ENCODE measurements at regions not wholly inside any gene's neighbourhood (a gene's known extent, or its start where the extent isn't known, plus 50 kb on each side); places are given as distances from the start of the nearest gene placed in this dataset.
A peak's percentile ranks its signal among the peaks of the same experiment; 100 is the strongest.

GRCh38 chr20:6705926-6706548 is 61.4 kb upstream of the BMP2 start:
- no peak for TF ChIP-seq POLR2AphosphoS5 (IDR thresholded peaks at IDR 0.05; ENCODE audit: low read depth)
- no peak for TF ChIP-seq CTCF (IDR thresholded peaks at IDR 0.05; ENCODE audit: insufficient read depth, low read length)
- TF ChIP-seq, protein P1, sequence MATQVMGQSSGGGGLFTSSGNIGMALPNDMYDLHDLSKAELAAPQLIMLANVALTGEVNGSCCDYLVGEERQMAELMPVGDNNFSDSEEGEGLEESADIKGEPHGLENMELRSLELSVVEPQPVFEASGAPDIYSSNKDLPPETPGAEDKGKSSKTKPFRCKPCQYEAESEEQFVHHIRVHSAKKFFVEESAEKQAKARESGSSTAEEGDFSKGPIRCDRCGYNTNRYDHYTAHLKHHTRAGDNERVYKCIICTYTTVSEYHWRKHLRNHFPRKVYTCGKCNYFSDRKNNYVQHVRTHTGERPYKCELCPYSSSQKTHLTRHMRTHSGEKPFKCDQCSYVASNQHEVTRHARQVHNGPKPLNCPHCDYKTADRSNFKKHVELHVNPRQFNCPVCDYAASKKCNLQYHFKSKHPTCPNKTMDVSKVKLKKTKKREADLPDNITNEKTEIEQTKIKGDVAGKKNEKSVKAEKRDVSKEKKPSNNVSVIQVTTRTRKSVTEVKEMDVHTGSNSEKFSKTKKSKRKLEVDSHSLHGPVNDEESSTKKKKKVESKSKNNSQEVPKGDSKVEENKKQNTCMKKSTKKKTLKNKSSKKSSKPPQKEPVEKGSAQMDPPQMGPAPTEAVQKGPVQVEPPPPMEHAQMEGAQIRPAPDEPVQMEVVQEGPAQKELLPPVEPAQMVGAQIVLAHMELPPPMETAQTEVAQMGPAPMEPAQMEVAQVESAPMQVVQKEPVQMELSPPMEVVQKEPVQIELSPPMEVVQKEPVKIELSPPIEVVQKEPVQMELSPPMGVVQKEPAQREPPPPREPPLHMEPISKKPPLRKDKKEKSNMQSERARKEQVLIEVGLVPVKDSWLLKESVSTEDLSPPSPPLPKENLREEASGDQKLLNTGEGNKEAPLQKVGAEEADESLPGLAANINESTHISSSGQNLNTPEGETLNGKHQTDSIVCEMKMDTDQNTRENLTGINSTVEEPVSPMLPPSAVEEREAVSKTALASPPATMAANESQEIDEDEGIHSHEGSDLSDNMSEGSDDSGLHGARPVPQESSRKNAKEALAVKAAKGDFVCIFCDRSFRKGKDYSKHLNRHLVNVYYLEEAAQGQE (IDR thresholded peaks at IDR 0.05; ENCODE audit: insufficient replicate concordance, low read depth) = no peak
- TF ChIP-seq GABPA (IDR thresholded peaks at IDR 0.05; ENCODE audit: low read depth) = no peak
- no peak for TF ChIP-seq SPI1 (IDR thresholded peaks at IDR 0.05; ENCODE audit: borderline replicate concordance, low read depth)
- Histone ChIP-seq H3K27me3 (ENCODE audit: insufficient read depth, poor library complexity, severe bottlenecking) (no peaks in the 10 kb centered on the region), H3K4me3 (replicated peaks; ENCODE audit: insufficient read depth, low read length) (no peak overlapping the region), H3K27ac (replicated peaks) (no peak overlapping the region)
- no peak for DNase-seq (ENCODE audit: low read depth in 1 of 2, low spot score in 1 of 2)

GRCh38 chr20:6705106-6705766 is 62.2 kb upstream of the BMP2 start:
- DNase-seq (ENCODE audit: low read depth in 1 of 2, low spot score in 1 of 2) = peak in 1 of 2 experiments; percentile 4
- no peak overlapping the region for H3K27ac ChIP-seq (replicated peaks)
- no peak for TF ChIP-seq POLR2AphosphoS5 (IDR thresholded peaks at IDR 0.05; ENCODE audit: low read depth)
- no peak for TF ChIP-seq CTCF (IDR thresholded peaks at IDR 0.05; ENCODE audit: insufficient read depth, low read length)
- TF ChIP-seq GABPA (IDR thresholded peaks at IDR 0.05; ENCODE audit: low read depth) = no peak
- TF ChIP-seq, protein P1 (IDR thresholded peaks at IDR 0.05; ENCODE audit: insufficient replicate concordance, low read depth) = no peak
- no peak for TF ChIP-seq SPI1 (IDR thresholded peaks at IDR 0.05; ENCODE audit: borderline replicate concordance, low read depth)

GRCh38 chr20:6704132-6704861 is 63.2 kb upstream of the BMP2 start:
- Histone ChIP-seq H3K27ac (replicated peaks) (no peak overlapping the region), H3K27me3 (ENCODE audit: insufficient read depth, poor library complexity, severe bottlenecking) (no peaks in the 10 kb centered on the region), H3K4me3 (replicated peaks; ENCODE audit: insufficient read depth, low read length) (no peak overlapping the region)
- DNase-seq (ENCODE audit: low read depth in 1 of 2, low spot score in 1 of 2) = no peak
- no peak for TF ChIP-seq CTCF (IDR thresholded peaks at IDR 0.05; ENCODE audit: insufficient read depth, low read length)
- TF ChIP-seq, protein P1 (IDR thresholded peaks at IDR 0.05; ENCODE audit: insufficient replicate concordance, low read depth) = no peak
- TF ChIP-seq POLR2AphosphoS5 (IDR thresholded peaks at IDR 0.05; ENCODE audit: low read depth) = no peak
- TF ChIP-seq GABPA (IDR thresholded peaks at IDR 0.05; ENCODE audit: low read depth) = no peak
- TF ChIP-seq SPI1 (IDR thresholded peaks at IDR 0.05; ENCODE audit: borderline replicate concordance, low read depth) = no peak

More at GRCh38 chr20:6705106-6705766, 62.2 kb upstream of the BMP2 start:
- H3K27me3 ChIP-seq (ENCODE audit: insufficient read depth, poor library complexity, severe bottlenecking) = no peaks in the 10 kb centered on the region
- no peak overlapping the region for H3K4me3 ChIP-seq (replicated peaks; ENCODE audit: insufficient read depth, low read length)

All from HL-60 (cell line).